ENCODE measurements at regions not wholly inside any gene's neighbourhood (a gene's known extent, or its start where the extent isn't known, plus 50 kb on each side); places are given as distances from the start of the nearest gene placed in this dataset.

- TF ChIP-seq POLR2A (IDR thresholded peaks at IDR 0.05; ENCODE audit: low read length) (no peak), GATA1 (IDR thresholded peaks at IDR 0.05; ENCODE audit: low read depth, low read length) (no peak)
Observed at GRCh38 chr4:135250040-135250439, 1048.5 kb upstream of the PABPC4L start.
